ENCODE measurements at regions not wholly inside any gene's neighbourhood (a gene's known extent, or its start where the extent isn't known, plus 50 kb on each side); places are given as distances from the start of the nearest gene placed in this dataset.

GRCh38 chr1:87650306-87650705, 321.6 kb downstream of the LMO4 start:
- DNase-seq (ENCODE audit: low spot score) = no peak
- in situ Hi-C loops (cut with MboI; ENCODE audit: low sequenced_read_pairs, unreplicated experiment) = no loop called here
- no peak for TF ChIP-seq CTCF (IDR thresholded peaks at IDR 0.05; ENCODE audit: borderline replicate concordance, control extremely low read depth, extremely low read depth, insufficient read depth, missing control alignments)

- TF ChIP-seq CTCF (IDR thresholded peaks at IDR 0.05; ENCODE audit: borderline replicate concordance, control extremely low read depth, extremely low read depth, insufficient read depth, missing control alignments) = no peak
- DNase-seq (ENCODE audit: low spot score) = no peak
- in situ Hi-C loops (cut with MboI; ENCODE audit: low sequenced_read_pairs, unreplicated experiment) = no loop called here
Observed at GRCh38 chr1:87652176-87652575, 323.5 kb downstream of the LMO4 start.

- no peak for DNase-seq (ENCODE audit: low spot score)
- in situ Hi-C loops (cut with MboI; ENCODE audit: low sequenced_read_pairs, unreplicated experiment) = no loop called here
- TF ChIP-seq CTCF (IDR thresholded peaks at IDR 0.05; ENCODE audit: borderline replicate concordance, control extremely low read depth, extremely low read depth, insufficient read depth, missing control alignments) = no peak
Observed at GRCh38 chr1:87665151-87665550, 336.5 kb downstream of the LMO4 start.

- TF ChIP-seq CTCF (IDR thresholded peaks at IDR 0.05; ENCODE audit: borderline replicate concordance, control extremely low read depth, extremely low read depth, insufficient read depth, missing control alignments) = no peak
- in situ Hi-C loops (cut with MboI; ENCODE audit: low sequenced_read_pairs, unreplicated experiment) = no loop called here
- no peak for DNase-seq (ENCODE audit: low spot score)
Observed at GRCh38 chr1:87666681-87667080, 338.0 kb downstream of the LMO4 start.

- in situ Hi-C loops (cut with MboI; ENCODE audit: low sequenced_read_pairs, unreplicated experiment) = no loop called here
- no peak for DNase-seq (ENCODE audit: low spot score)
- no peak for TF ChIP-seq CTCF (IDR thresholded peaks at IDR 0.05; ENCODE audit: borderline replicate concordance, control extremely low read depth, extremely low read depth, insufficient read depth, missing control alignments)
Observed at GRCh38 chr1:87669674-87670073, 341.0 kb downstream of the LMO4 start.

- no peak for TF ChIP-seq CTCF (IDR thresholded peaks at IDR 0.05; ENCODE audit: borderline replicate concordance, control extremely low read depth, extremely low read depth, insufficient read depth, missing control alignments)
- in situ Hi-C loops (cut with MboI; ENCODE audit: low sequenced_read_pairs, unreplicated experiment) = no loop called here
- no peak for DNase-seq (ENCODE audit: low spot score)
Observed at GRCh38 chr1:87673309-87673708, 344.6 kb downstream of the LMO4 start.

- in situ Hi-C loops (cut with MboI; ENCODE audit: low sequenced_read_pairs, unreplicated experiment) = no loop called here
- no peak for TF ChIP-seq CTCF (IDR thresholded peaks at IDR 0.05; ENCODE audit: borderline replicate concordance, control extremely low read depth, extremely low read depth, insufficient read depth, missing control alignments)
- DNase-seq (ENCODE audit: low spot score) = no peak
Observed at GRCh38 chr1:87673748-87674147, 345.1 kb downstream of the LMO4 start.
